Smooth muscle cell (in vitro differentiated cells): ENCODE measurements at regions not wholly inside any gene's neighbourhood (a gene's known extent, or its start where the extent isn't known, plus 50 kb on each side); places are given as distances from the start of the nearest gene placed in this dataset.

Experiments
- DNase-seq: peaks from one replicate; lab custom pipeline; 2025; ENCODE audit not compliant: unreplicated experiment; lab: John Stamatoyannopoulos, UW
- H2AFZ ChIP-seq: fragments of 200-600 bp; sonication (generic); 2 replicates; pipeline ENCODE4 v1.6.0; 2016; ENCODE audit warnings: antibody characterized with exemption, low read depth, mild to moderate bottlenecking
- H3F3A ChIP-seq: fragments of 200-600 bp; sonication (generic); 2 replicates; pipeline ENCODE4 v1.6.0; 2017; ENCODE audit warnings: antibody characterized with exemption, low read depth
- H3K27ac ChIP-seq: fragments of 200-600 bp; sonication (generic); 2 replicates; pipeline ENCODE4 v1.5.1; 2016; ENCODE audit warnings: low read depth, mild to moderate bottlenecking
- H3K27me3 ChIP-seq: fragments of 200-600 bp; sonication (generic); 2 replicates; pipeline ENCODE4 v1.6.1; 2016; ENCODE audit warnings: low read depth, mild to moderate bottlenecking
- H3K36me3 ChIP-seq: fragments of 200-600 bp; sonication (generic); 2 replicates; pipeline ENCODE4 v1.5.1; 2016; ENCODE audit warnings: low read depth
- H3K4me1 ChIP-seq: fragments of 200-600 bp; sonication (generic); 2 replicates; pipeline ENCODE4 v1.5.1; 2016; ENCODE audit warnings: low read depth
- H3K4me2 ChIP-seq: fragments of 200-600 bp; sonication (generic); 2 replicates; pipeline ENCODE4 v1.6.0; 2016; ENCODE audit warnings: mild to moderate bottlenecking
- H3K4me3 ChIP-seq: fragments of 200-600 bp; sonication (generic); 2 replicates; pipeline ENCODE4 v1.5.1; 2016; ENCODE audit warnings: mild to moderate bottlenecking
- H3K79me2 ChIP-seq: fragments of 200-600 bp; sonication (generic); 2 replicates; pipeline ENCODE4 v1.6.0; 2016; ENCODE audit warnings: low read depth, mild to moderate bottlenecking
- H3K9ac ChIP-seq: fragments of 200-600 bp; sonication (generic); 2 replicates; pipeline ENCODE4 v1.6.0; 2016; ENCODE audit warnings: low read depth
- H3K9me3 ChIP-seq: fragments of 200-600 bp; sonication (generic); replicated peaks from 2 replicates; pipeline ENCODE4 v1.5.1; 2016; ENCODE audit warnings: low read depth
- H4K20me1 ChIP-seq: fragments of 200-600 bp; sonication (generic); 2 replicates; pipeline ENCODE4 v1.6.0; 2016; ENCODE audit warnings: low read depth
- CTCF ChIP-seq: fragments of 200-600 bp; sonication (generic); IDR thresholded peaks from 2 replicates; pipeline ENCODE4 v1.5.1; 2017; ENCODE audit warnings: borderline replicate concordance, mild to moderate bottlenecking, antibody characterized with exemption; ENCODE audit not compliant: insufficient read depth, poor library complexity, severe bottlenecking
- WGBS: methylation state at CpG from one replicate; pipeline ENCODE4 v1.1.7; 2016; ENCODE audit warnings: low lambda C conversion rate; 5-methylcytosine and 5-hydroxymethylcytosine counted together

DNA sequence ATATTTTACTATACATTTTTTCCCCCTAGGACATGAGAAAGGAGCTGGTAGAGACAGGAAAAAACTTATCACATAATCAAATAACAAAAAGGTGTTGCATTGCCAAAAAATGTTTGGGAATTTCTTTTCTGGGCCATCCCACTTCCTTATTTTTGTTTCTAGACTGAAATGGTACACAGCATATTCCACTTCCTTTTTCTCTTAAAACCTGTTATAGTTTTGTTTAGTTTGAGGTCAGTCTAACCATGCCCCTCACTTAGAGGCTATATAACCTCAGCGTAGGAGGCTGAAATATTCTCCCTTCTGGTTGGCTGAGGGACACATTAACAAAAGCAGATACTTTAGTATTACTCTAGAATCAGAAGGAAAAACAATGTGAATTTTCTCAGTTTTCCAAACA lies 323.9 kb downstream of the GJA1 start:
- Histone ChIP-seq H3K9me3 (no peaks in the 10 kb centered on the region), H4K20me1 (no peaks in the 10 kb centered on the region), H3K4me2 (no peak overlapping the region), H3K36me3 (no peaks in the 10 kb centered on the region), H3K27ac (no peak overlapping the region), H3K9ac (no peak overlapping the region), H3K4me1 (no peaks in the 10 kb centered on the region), H3K27me3 (no peaks in the 10 kb centered on the region), H3F3A (no peaks in the 10 kb centered on the region), H2AFZ (no peak overlapping the region), H3K4me3 (no peak overlapping the region), H3K79me2 (no peaks in the 10 kb centered on the region)
- TF ChIP-seq CTCF = no peak
- WGBS = 93% methylated on average over 1 of the region's 1 CpG
- DNase-seq = no peak

- no peak overlapping the region for H2AFZ ChIP-seq
- H3K36me3 ChIP-seq = no peaks in the 10 kb centered on the region
- H3K27me3 ChIP-seq = no peaks in the 10 kb centered on the region
- no peak overlapping the region for H3K4me3 ChIP-seq
- no peak for TF ChIP-seq CTCF
- H3K9me3 ChIP-seq = no peaks in the 10 kb centered on the region
- DNase-seq = no peak
- H3K9ac ChIP-seq = no peak overlapping the region
- no peak overlapping the region for H3K27ac ChIP-seq
- H3K79me2 ChIP-seq = no peaks in the 10 kb centered on the region
- no peaks in the 10 kb centered on the region for H4K20me1 ChIP-seq
- 82% methylated on average over 11 of the region's 11 CpGs for WGBS
- H3F3A ChIP-seq = no peaks in the 10 kb centered on the region
- H3K4me1 ChIP-seq = no peaks in the 10 kb centered on the region
- no peak overlapping the region for H3K4me2 ChIP-seq
Observed at GRCh38 chr6:121760191-121760590, 324.7 kb downstream of the GJA1 start.

GRCh38 chr6:121760745-121761144 lies 325.3 kb downstream of the GJA1 start:
- H3K9me3 ChIP-seq = no peaks in the 10 kb centered on the region
- H3K4me3 ChIP-seq = no peak overlapping the region
- no peaks in the 10 kb centered on the region for H3K79me2 ChIP-seq
- H3K27ac ChIP-seq = no peak overlapping the region
- no peak for DNase-seq
- 72% methylated on average over 5 of the region's 5 CpGs for WGBS
- H3F3A ChIP-seq = no peaks in the 10 kb centered on the region
- no peak overlapping the region for H3K9ac ChIP-seq
- no peak overlapping the region for H3K4me2 ChIP-seq
- no peaks in the 10 kb centered on the region for H4K20me1 ChIP-seq
- no peaks in the 10 kb centered on the region for H3K4me1 ChIP-seq
- no peaks in the 10 kb centered on the region for H3K36me3 ChIP-seq
- no peak overlapping the region for H2AFZ ChIP-seq
- TF ChIP-seq CTCF = no peak
- no peaks in the 10 kb centered on the region for H3K27me3 ChIP-seq

- Histone ChIP-seq H3K79me2 (no peaks in the 10 kb centered on the region), H3K9ac (no peak overlapping the region), H4K20me1 (no peaks in the 10 kb centered on the region), H3K9me3 (no peaks in the 10 kb centered on the region), H3F3A (no peaks in the 10 kb centered on the region), H3K36me3 (no peaks in the 10 kb centered on the region), H3K4me1 (no peaks in the 10 kb centered on the region), H3K27me3 (no peaks in the 10 kb centered on the region), H3K27ac (no peak overlapping the region), H3K4me2 (no peak overlapping the region), H2AFZ (no peak overlapping the region), H3K4me3 (no peak overlapping the region)
- no peak for DNase-seq
- TF ChIP-seq CTCF = no peak
- WGBS = 94% methylated on average over 3 of the region's 3 CpGs
Observed at GRCh38 chr6:121764493-121764892, 329.0 kb downstream of the GJA1 start.
